DMS79 (cell line): ENCODE measurements at regions not wholly inside any gene's neighbourhood (a gene's known extent, or its start where the extent isn't known, plus 50 kb on each side); places are given as distances from the start of the nearest gene placed in this dataset.

ENCODE experiments used
- DNase-seq: peaks from one replicate; lab custom pipeline; 2025; lab: John Stamatoyannopoulos, UW

- no peak for DNase-seq
These were observed 203.1 kb upstream of the BLID start for GRCh38 chr11:122319085-122319484.

GRCh38 chr11:122317305-122317704 is 201.3 kb upstream of the BLID start:
- DNase-seq = no peak

- no peak for DNase-seq
These were observed 197.6 kb upstream of the BLID start for GRCh38 chr11:122313581-122313980.

GRCh38 chr11:122311216-122311755 is 195.3 kb upstream of the BLID start:
- DNase-seq = no peak

- DNase-seq = no peak
These were observed 194.8 kb upstream of the BLID start for GRCh38 chr11:122310766-122311165.

GRCh38 chr11:122309262-122309925 is 193.4 kb upstream of the BLID start:
- DNase-seq = peak; percentile 39

GRCh38 chr11:122308226-122308625 is 192.2 kb upstream of the BLID start:
- no peak for DNase-seq

GRCh38 chr11:122307476-122308035 is 191.5 kb upstream of the BLID start:
- DNase-seq = no peak

- DNase-seq = no peak
These were observed 190.9 kb upstream of the BLID start for GRCh38 chr11:122306831-122307391.

GRCh38 chr11:122305426-122306320 is 189.7 kb upstream of the BLID start:
- no peak for DNase-seq

- no peak for DNase-seq
These were observed 189.0 kb upstream of the BLID start for GRCh38 chr11:122304973-122305372.

GRCh38 chr11:122304306-122304705 is 188.3 kb upstream of the BLID start:
- DNase-seq = no peak

- no peak for DNase-seq
These were observed 178.0 kb upstream of the BLID start for GRCh38 chr11:122294041-122294440.

- no peak for DNase-seq
These were observed 177.4 kb upstream of the BLID start for GRCh38 chr11:122293296-122294023.

- DNase-seq = peak; percentile 70
These were observed 171.4 kb upstream of the BLID start for GRCh38 chr11:122287401-122287800.

GRCh38 chr11:122285070-122285988 is 169.3 kb upstream of the BLID start:
- DNase-seq = no peak

GRCh38 chr11:122280870-122281269 is 164.9 kb upstream of the BLID start:
- no peak for DNase-seq

GRCh38 chr11:122279194-122279593 is 163.2 kb upstream of the BLID start:
- no peak for DNase-seq

- DNase-seq = no peak
These were observed 161.5 kb upstream of the BLID start for GRCh38 chr11:122277493-122277892.

- no peak for DNase-seq
These were observed 160.2 kb upstream of the BLID start for GRCh38 chr11:122276221-122276620.

- DNase-seq = no peak
These were observed 159.5 kb upstream of the BLID start for GRCh38 chr11:122275508-122275907.
